ENCODE measurements at regions not wholly inside any gene's neighbourhood (a gene's known extent, or its start where the extent isn't known, plus 50 kb on each side); places are given as distances from the start of the nearest gene placed in this dataset.

GRCh38 chr10:8233049-8233448 lies 178.6 kb downstream of the GATA3 start:
- no peak for DNase-seq (ENCODE audit: extremely low spot score)
- ChIA-PET POLR2A (no interaction called here), CTCF (interaction anchor here (1.1 to 1.6 kb wide), 2 partner anchors 9 to 46 kb away, joined by 4 read pairs; no protein-coding TSS in a partner anchor)
- no peak for TF ChIP-seq CTCF (IDR thresholded peaks at IDR 0.05; ENCODE audit: control extremely low read depth, extremely low read depth, low read depth, missing control alignments)

- DNase-seq (ENCODE audit: extremely low spot score) = no peak
- CTCF ChIA-PET = interaction anchor here (1.6 kb wide), 1 partner anchor 10 kb away, joined by 4 read pairs; no protein-coding TSS in a partner anchor
- POLR2A ChIA-PET = no interaction called here
Observed at GRCh38 chr10:8233832-8234259, 179.4 kb downstream of the GATA3 start.

GRCh38 chr10:8235253-8236027 lies 181.0 kb downstream of the GATA3 start:
- ChIA-PET POLR2A (no interaction called here), CTCF (no interaction called here)
- no peak for TF ChIP-seq CTCF (IDR thresholded peaks at IDR 0.05; ENCODE audit: control extremely low read depth, extremely low read depth, low read depth, missing control alignments)
- no peak for DNase-seq (ENCODE audit: extremely low spot score)

More at GRCh38 chr10:8233832-8234259, 179.4 kb downstream of the GATA3 start:
- no peak for TF ChIP-seq CTCF (IDR thresholded peaks at IDR 0.05; ENCODE audit: control extremely low read depth, extremely low read depth, low read depth, missing control alignments)

- ChIA-PET CTCF (interaction anchor here (1.7 kb wide), 1 partner anchor 12 kb away, joined by 5 read pairs; no protein-coding TSS in a partner anchor), POLR2A (no interaction called here)
- no peak for DNase-seq (ENCODE audit: extremely low spot score)
- no peak for TF ChIP-seq CTCF (IDR thresholded peaks at IDR 0.05; ENCODE audit: control extremely low read depth, extremely low read depth, low read depth, missing control alignments)
Observed at GRCh38 chr10:8238986-8239385, 184.5 kb downstream of the GATA3 start.

- DNase-seq (ENCODE audit: extremely low spot score) = no peak
- ChIA-PET CTCF (interaction anchor here (1.7 kb wide), 1 partner anchor 10 kb away, joined by 5 read pairs; no protein-coding TSS in a partner anchor), POLR2A (no interaction called here)
- TF ChIP-seq CTCF (IDR thresholded peaks at IDR 0.05; ENCODE audit: control extremely low read depth, extremely low read depth, low read depth, missing control alignments) = no peak
Observed at GRCh38 chr10:8240861-8241260, 186.4 kb downstream of the GATA3 start.

GRCh38 chr10:8242295-8242872 lies 187.9 kb downstream of the GATA3 start:
- POLR2A ChIA-PET = no interaction called here
- CTCF ChIA-PET = no interaction called here
- TF ChIP-seq CTCF (IDR thresholded peaks at IDR 0.05; ENCODE audit: control extremely low read depth, extremely low read depth, low read depth, missing control alignments) = no peak
- DNase-seq (ENCODE audit: extremely low spot score) = no peak
